HG02571 (cell line): ENCODE measurements at regions not wholly inside any gene's neighbourhood (a gene's known extent, or its start where the extent isn't known, plus 50 kb on each side); places are given as distances from the start of the nearest gene placed in this dataset.
"Not testable (repeated sequence)": the region's sequence is repeated elsewhere in the genome, so short reads cannot be mapped to it uniquely, and the experiment has no call there.

Source experiments
- ATAC-seq: cut with Tn5 transposase; IDR thresholded peaks from one replicate; pipeline ENCODE4 v1.9.1; 2021; ENCODE audit warnings: mild to moderate bottlenecking, moderate library complexity; ENCODE audit not compliant: unreplicated experiment

DNA sequence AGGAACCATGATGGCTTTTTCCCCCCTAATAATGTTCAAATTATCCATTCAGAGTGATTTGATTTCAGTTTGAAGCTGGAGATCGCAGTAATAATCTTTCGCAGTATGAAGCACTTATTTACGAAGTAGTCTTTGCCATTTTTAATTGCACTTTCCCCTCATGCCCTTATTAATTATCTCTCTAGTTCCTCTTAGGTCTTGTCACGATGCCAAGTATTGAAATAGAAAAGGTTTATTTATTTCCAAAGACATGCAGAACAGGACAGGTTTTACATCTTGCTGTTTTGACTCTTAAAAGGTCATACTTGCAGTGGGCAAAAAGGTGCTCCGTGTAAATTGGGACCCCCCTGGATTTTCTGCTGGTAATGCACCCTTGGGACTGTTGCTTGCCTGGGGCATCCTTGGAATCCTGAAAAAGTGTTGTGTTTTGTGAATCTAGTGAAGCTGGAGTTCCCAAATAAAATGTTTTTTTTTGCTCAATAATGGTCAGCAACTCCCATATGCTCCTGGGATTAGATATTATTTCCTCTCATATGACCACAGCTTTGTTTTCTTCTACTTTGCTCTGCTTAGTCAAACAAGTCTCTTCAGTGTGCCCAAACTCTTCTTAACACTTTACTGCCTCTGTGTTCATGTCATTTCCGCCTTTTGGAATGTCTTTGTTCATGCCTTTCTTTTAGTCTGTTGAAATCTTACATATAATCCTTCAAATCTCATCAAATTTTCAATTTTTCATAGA is 278.3 kb downstream of the TMEM38B start:
- ATAC-seq: no peak

DNA sequence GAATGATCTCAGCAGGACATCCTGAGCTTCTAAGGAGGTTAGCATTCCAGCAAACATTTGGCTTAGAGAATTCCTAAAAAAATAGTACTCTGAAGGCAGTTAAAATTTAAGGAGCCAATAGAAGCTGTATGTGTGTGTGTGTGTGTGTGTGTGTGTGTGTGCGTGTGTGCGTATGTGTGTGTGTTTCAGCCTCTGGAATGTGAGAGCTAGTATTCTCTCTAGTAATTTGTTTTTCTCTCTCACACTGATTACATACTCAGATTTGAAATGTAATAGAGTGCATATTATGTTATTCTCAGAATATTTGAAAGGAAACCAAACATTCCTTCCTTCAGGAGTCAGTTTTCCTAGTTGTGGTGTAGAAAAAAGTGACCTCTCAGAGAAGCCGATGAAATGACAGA is 279.6 kb downstream of the TMEM38B start:
- ATAC-seq: no peak

- no peak for ATAC-seq
Observed at GRCh38 chr9:105975886-105976645, 281.7 kb downstream of the TMEM38B start.

GRCh38 chr9:105978336-105978735 is 284.0 kb downstream of the TMEM38B start:
- no peak for ATAC-seq

DNA sequence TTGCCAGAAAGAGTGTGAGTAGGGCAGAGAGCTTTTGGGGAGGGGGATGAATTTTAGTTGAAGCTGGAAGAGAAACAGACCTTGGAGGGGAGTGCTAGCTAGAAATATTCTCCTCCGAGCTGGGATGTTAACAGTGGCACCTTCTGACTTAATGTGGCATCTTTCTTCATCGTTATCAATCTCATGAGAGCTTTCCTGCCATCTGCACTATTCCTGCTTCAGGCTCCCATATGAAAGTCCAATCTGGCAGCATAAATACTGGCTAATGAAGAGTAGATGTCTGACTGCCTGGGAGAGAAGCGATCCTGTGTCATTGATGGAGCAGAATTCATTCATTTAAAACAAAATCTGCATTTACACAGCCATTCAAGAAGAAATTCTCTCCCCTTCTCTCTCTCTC is 284.5 kb downstream of the TMEM38B start:
- ATAC-seq: no peak

- ATAC-seq: no peak
Observed at GRCh38 chr9:105979290-105979689, 284.9 kb downstream of the TMEM38B start.

GRCh38 chr9:105984714-105985113 is 290.4 kb downstream of the TMEM38B start:
- no peak for ATAC-seq

GRCh38 chr9:105993116-105993854 is 298.9 kb downstream of the TMEM38B start:
- ATAC-seq: no peak

DNA sequence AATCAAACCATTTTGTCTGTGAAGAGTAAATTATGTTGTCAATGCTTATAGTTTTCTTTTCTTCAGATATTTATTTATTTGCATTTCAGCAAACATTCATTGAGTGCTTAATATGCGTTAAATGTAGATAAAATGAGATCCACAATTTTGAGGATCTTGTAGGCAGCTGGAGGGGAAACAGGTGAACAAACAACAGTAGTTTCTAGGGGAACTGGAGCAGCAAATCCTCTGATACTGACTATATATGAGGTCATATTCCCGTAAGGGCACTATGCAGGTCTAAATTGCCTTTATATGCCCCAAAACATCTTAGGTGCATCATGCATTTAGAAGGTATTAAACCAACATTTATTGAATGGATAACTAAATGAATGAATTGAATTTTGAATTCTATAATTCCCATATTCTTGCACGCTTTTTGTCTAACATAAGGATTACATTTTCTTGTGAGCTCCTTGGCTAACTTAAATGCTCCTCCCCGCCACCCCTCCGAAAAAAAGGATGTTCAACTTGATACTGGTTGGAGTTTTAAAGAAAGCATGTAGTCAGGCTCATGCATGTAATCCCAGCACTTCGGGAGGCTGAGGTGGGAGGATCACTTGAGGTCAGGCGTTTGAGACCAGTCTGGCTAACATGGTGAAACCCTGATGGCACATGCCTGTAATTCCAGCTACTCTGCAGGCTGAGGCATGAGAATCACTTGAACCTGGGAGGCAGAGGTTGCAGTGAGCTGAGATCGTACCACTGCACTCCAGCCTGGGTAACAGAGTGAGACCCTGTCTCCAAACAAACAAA is 299.8 kb downstream of the TMEM38B start:
- no peak for ATAC-seq

DNA sequence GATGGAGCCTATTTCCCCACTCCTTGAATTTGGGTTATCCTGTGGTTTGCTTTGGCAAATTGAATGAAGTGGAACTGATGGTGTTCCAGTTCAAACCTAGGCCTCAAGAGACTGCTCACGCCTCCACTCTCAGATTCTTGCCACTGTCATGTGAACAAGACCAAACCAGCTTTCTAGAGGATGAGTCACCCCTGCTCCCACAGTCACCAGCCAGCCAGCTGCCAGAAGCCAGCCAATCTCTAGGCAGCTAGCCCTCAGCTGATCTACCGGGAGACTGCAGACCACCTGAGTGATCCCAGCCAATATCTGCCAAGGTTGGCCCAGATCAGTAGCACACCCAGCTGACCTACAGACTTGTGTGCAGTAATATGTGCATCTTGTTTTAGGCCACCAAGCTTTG is 300.6 kb downstream of the TMEM38B start:
- ATAC-seq: no peak

- no peak for ATAC-seq
Observed at GRCh38 chr9:106017198-106017740, 322.9 kb downstream of the TMEM38B start.

- no peak for ATAC-seq
Observed at GRCh38 chr9:106019039-106019680, 324.8 kb downstream of the TMEM38B start.

DNA sequence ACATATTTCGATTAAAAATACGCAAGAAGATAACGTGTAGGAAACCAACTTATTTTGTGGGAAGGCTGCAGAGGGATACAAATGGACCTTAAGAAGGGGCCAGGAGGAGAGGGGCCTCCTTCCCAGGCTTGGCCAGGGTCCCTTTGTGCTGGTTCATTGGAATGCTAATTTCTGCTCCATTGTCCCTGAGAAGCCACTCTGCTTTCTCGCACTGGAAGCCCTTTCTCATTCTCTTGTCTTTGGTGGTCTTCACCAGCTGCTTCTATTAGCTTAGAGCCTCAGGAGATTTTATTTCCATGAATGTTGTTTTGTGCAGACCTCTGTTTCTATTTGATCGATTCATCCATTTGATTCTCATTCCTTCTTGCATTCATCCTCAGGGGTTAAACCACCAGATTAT is 325.4 kb downstream of the TMEM38B start:
- no peak for ATAC-seq

DNA sequence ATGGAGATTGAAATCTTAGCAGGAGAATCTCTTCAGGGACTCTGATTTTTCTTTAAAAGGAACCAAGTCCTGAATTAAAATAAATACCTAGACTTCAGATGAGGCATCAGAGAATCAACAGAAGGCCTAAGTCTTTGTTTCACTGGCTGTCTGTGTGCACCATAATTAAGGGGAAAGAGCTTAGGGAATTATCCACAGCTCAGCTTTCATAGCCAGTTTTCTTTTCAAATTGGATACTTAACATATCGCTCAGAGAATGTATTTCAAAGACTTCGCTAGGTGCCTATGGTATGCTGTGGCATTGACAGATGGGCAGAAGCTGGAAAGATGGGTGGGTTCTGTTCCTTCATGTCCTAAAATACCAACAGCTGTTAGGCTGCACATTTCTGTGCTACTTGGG is 325.8 kb downstream of the TMEM38B start:
- ATAC-seq: no peak

DNA sequence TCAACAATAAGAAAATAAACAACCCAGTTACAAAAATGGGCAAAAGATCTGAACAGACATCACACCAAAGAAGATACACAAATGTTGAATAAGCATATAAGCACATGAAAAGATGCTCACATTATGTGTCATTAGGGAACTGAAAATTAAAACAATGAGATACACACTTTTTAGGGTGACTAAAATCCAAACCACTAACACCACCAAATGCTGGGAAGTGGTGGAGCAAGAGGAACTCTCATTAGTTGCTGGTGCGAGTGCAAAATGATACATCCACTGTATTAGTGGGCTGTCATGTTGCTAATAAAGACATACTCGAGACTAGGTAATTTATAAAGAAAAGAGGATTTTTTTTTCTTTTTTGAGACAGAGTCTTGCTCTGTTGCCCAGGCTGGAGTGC is 329.1 kb downstream of the TMEM38B start:
- no peak for ATAC-seq

- ATAC-seq: no peak
Observed at GRCh38 chr9:106025453-106025852, 331.1 kb downstream of the TMEM38B start.

- not testable (repeated sequence) for ATAC-seq
Observed at GRCh38 chr9:106030146-106030545, 335.8 kb downstream of the TMEM38B start.

DNA sequence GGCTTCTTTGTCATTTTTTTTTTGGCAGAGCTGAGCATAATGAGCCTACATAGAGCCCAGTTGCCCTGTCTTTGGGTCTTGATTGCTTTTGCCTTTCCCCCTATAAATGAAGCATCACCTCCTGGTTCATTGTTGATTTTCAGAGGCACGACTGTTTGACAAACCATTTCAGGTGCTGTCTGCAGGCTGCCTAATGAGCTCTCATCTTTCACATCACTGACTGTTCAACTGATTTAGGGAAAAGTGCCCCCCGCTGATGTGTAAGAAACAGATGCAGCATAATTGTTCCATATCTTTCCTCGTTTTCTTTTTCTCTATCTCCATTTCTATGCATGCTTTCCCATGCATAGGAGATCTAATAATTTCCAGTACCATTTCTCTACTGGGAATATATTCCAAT is 338.6 kb downstream of the TMEM38B start:
- no peak for ATAC-seq

- no peak for ATAC-seq
Observed at GRCh38 chr9:106035806-106036205, 341.5 kb downstream of the TMEM38B start.
